Neural cell (in vitro differentiated cells): ENCODE measurements at regions not wholly inside any gene's neighbourhood (a gene's known extent, or its start where the extent isn't known, plus 50 kb on each side); places are given as distances from the start of the nearest gene placed in this dataset.

ENCODE experiments used
- H2AFZ ChIP-seq: fragments of 200-600, 300-800 bp; sonication (generic), shearing (Covaris generic); 2 replicates; pipeline ENCODE4 v1.6.0; 2014; ENCODE audit warnings: low read depth, mild to moderate bottlenecking, antibody characterized with exemption, low read length, moderate library complexity
- H3F3A ChIP-seq: fragments of 200-600 bp; shearing (Covaris generic); 2 replicates; pipeline ENCODE4 v1.6.1; 2016; ENCODE audit warnings: mild to moderate bottlenecking, moderate library complexity, mixed read lengths, antibody characterized with exemption, low read length; ENCODE audit not compliant: insufficient read depth, poor library complexity, severe bottlenecking
- H3K27ac ChIP-seq: fragments of 200-600, 300-800 bp; sonication (generic), shearing (Covaris generic); 2 replicates; pipeline ENCODE4 v1.5.1; 2014; ENCODE audit warnings: mild to moderate bottlenecking, low read length, moderate library complexity
- H3K27me3 ChIP-seq: fragments of 300-800, 200-600 bp; sonication (generic), shearing (Covaris generic); 2 replicates; pipeline ENCODE4 v1.6.0; 2014; ENCODE audit warnings: mild to moderate bottlenecking, low read depth, low read length, moderate library complexity; ENCODE audit not compliant: insufficient read depth
- H3K36me3 ChIP-seq: fragments of 300-800, 200-600 bp; sonication (generic), shearing (Covaris generic); 2 replicates; pipeline ENCODE4 v1.5.1; 2014; ENCODE audit warnings: mild to moderate bottlenecking, antibody characterized with exemption, low read length, moderate library complexity; ENCODE audit not compliant: insufficient read depth
- H3K4me2 ChIP-seq: fragments of 300-800, 200-600 bp; sonication (generic), shearing (Covaris generic); 2 replicates; pipeline ENCODE4 v1.6.0; 2014; ENCODE audit warnings: mild to moderate bottlenecking, low read length
- H3K4me3 ChIP-seq: fragments of 300-800, 200-600 bp; sonication (generic), shearing (Covaris generic); 2 replicates; pipeline ENCODE4 v1.5.1; 2014; ENCODE audit warnings: mild to moderate bottlenecking, low read length, moderate library complexity
- H3K79me2 ChIP-seq: fragments of 200-600 bp; shearing (Covaris generic); replicated peaks from 2 replicates; pipeline ENCODE4 v1.6.0; 2014; ENCODE audit warnings: mild to moderate bottlenecking, low read length, moderate library complexity; ENCODE audit not compliant: insufficient read depth
- H3K9ac ChIP-seq: fragments of 300-800, 200-600 bp; sonication (generic), shearing (Covaris generic); 2 replicates; pipeline ENCODE4 v1.6.1; 2016; ENCODE audit warnings: mild to moderate bottlenecking, low read length, mixed read lengths
- H3K9me2 ChIP-seq: fragments of 200-600 bp; shearing (Covaris generic); 2 replicates; pipeline ENCODE4 v1.6.1; 2016; ENCODE audit warnings: mild to moderate bottlenecking, low read length, mixed read lengths; ENCODE audit not compliant: insufficient read depth
- H3K9me3 ChIP-seq: fragments of 200-600, 300-800 bp; sonication (generic), shearing (Covaris generic); 2 replicates; pipeline ENCODE4 v1.6.1; 2016; ENCODE audit warnings: mild to moderate bottlenecking, mixed run types, low read length, moderate library complexity, mixed read lengths
- H4K20me1 ChIP-seq: fragments of 200-600 bp; shearing (Covaris generic); 2 replicates; pipeline ENCODE4 v1.6.1; 2016; ENCODE audit warnings: mild to moderate bottlenecking, mixed run types; ENCODE audit not compliant: insufficient read depth
- EP300 ChIP-seq: fragments of 450-650 bp; conservative IDR thresholded peaks from 2 replicates; pipeline ENCODE4 v1.6.1; 2014; ENCODE audit warnings: antibody characterized with exemption, mild to moderate bottlenecking, moderate library complexity; ENCODE audit not compliant: poor library complexity, severe bottlenecking
- EZH2 ChIP-seq: fragments of 200-600, 300-800 bp; shearing (Covaris generic), sonication (generic); IDR thresholded peaks from 2 replicates; pipeline ENCODE4 v1.6.1; 2014; ENCODE audit warnings: antibody characterized with exemption, low read length, borderline replicate concordance, mild to moderate bottlenecking; ENCODE audit not compliant: insufficient read depth, poor library complexity, severe bottlenecking
- MXI1 ChIP-seq: fragments of 450-650 bp; conservative IDR thresholded peaks from 2 replicates; pipeline ENCODE4 v1.6.1; 2014; ENCODE audit warnings: antibody characterized with exemption, mild to moderate bottlenecking; ENCODE audit not compliant: poor library complexity, severe bottlenecking
- POLR2AphosphoS5 ChIP-seq: IDR thresholded peaks from 2 replicates; pipeline ENCODE4 v1.6.1; 2012
- RAD21 ChIP-seq: fragments of 450-650 bp; conservative IDR thresholded peaks from 2 replicates; pipeline ENCODE4 v1.6.1; 2014; ENCODE audit warnings: antibody characterized with exemption, mild to moderate bottlenecking, moderate library complexity
- REST ChIP-seq: IDR thresholded peaks from 2 replicates; pipeline ENCODE4 v1.6.1; 2012; ENCODE audit warnings: borderline replicate concordance
- SMC3 ChIP-seq: fragments of 450-650 bp; conservative IDR thresholded peaks from 2 replicates; pipeline ENCODE4 v1.6.1; 2014; ENCODE audit warnings: antibody characterized with exemption, mild to moderate bottlenecking, moderate library complexity; ENCODE audit not compliant: poor library complexity
- TAF1 ChIP-seq: IDR thresholded peaks from 2 replicates; pipeline ENCODE4 v1.6.1; 2012; ENCODE audit warnings: low read depth
- TF ChIP-seq, protein P1 (sequence below): fragments of 450-650 bp; IDR thresholded peaks from 2 replicates; pipeline ENCODE4 v1.5.1; 2014; ENCODE audit warnings: antibody characterized with exemption, mild to moderate bottlenecking, moderate library complexity; ENCODE audit not compliant: poor library complexity, severe bottlenecking

DNA sequence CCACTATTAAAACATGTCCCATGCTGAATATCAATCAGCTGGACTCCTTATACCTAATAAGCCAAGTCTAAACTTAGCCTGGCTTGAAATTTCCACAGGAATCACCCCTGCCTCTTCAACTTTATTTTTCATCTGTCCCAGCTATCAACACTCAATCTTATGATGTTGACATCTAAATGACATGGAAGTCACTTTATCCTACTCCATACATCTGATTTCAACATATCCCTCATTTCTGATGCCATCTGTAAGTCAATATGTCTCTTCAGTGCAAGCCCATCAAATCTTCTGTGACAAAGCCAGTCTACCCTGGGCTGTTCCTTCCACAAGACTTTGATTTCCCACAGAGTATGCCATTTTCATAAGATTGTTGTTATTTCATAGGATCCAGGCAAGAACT is 143.6 kb upstream of the SEMA6D start:
- Histone ChIP-seq H2AFZ (no peak overlapping the region), H3K4me2 (no peak overlapping the region), H3K9me2 (no peaks in the 10 kb centered on the region), H3K9me3 (no peaks in the 10 kb centered on the region), H3K27me3 (no peaks in the 10 kb centered on the region), H3K9ac (no peak overlapping the region), H3K36me3 (no peaks in the 10 kb centered on the region), H3K4me3 (no peak overlapping the region), H3F3A (no peaks in the 10 kb centered on the region), H3K27ac (no peak overlapping the region), H3K79me2 (no peaks in the 10 kb centered on the region), H4K20me1 (no peaks in the 10 kb centered on the region)
- TF ChIP-seq, protein P1, sequence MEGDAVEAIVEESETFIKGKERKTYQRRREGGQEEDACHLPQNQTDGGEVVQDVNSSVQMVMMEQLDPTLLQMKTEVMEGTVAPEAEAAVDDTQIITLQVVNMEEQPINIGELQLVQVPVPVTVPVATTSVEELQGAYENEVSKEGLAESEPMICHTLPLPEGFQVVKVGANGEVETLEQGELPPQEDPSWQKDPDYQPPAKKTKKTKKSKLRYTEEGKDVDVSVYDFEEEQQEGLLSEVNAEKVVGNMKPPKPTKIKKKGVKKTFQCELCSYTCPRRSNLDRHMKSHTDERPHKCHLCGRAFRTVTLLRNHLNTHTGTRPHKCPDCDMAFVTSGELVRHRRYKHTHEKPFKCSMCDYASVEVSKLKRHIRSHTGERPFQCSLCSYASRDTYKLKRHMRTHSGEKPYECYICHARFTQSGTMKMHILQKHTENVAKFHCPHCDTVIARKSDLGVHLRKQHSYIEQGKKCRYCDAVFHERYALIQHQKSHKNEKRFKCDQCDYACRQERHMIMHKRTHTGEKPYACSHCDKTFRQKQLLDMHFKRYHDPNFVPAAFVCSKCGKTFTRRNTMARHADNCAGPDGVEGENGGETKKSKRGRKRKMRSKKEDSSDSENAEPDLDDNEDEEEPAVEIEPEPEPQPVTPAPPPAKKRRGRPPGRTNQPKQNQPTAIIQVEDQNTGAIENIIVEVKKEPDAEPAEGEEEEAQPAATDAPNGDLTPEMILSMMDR = no peak
- TF ChIP-seq SMC3 = no peak
- no peak for TF ChIP-seq TAF1
- TF ChIP-seq RAD21 = no peak
- TF ChIP-seq EP300 = peak; percentile 94
- peak; percentile 62 for TF ChIP-seq POLR2AphosphoS5
- no peak for TF ChIP-seq MXI1
- no peak for TF ChIP-seq EZH2
- TF ChIP-seq REST = no peak

- no peaks in the 10 kb centered on the region for H3K79me2 ChIP-seq
- H4K20me1 ChIP-seq = no peaks in the 10 kb centered on the region
- no peak overlapping the region for H2AFZ ChIP-seq
- H3K9me2 ChIP-seq = no peaks in the 10 kb centered on the region
- H3K4me2 ChIP-seq = no peak overlapping the region
- H3K9me3 ChIP-seq = no peaks in the 10 kb centered on the region
- TF ChIP-seq TAF1 (no peak), RAD21 (no peak), SMC3 (no peak), EP300 (no peak), POLR2AphosphoS5 (no peak), REST (no peak)
- TF ChIP-seq, protein P1 = no peak
- H3K4me3 ChIP-seq = no peak overlapping the region
- H3F3A ChIP-seq = no peaks in the 10 kb centered on the region
- no peaks in the 10 kb centered on the region for H3K36me3 ChIP-seq
- no peaks in the 10 kb centered on the region for H3K27me3 ChIP-seq
- no peak overlapping the region for H3K9ac ChIP-seq
- H3K27ac ChIP-seq = no peak overlapping the region
Observed at GRCh38 chr15:47577000-47577399, 140.3 kb upstream of the SEMA6D start.
